ENCODE measurements at regions not wholly inside any gene's neighbourhood (a gene's known extent, or its start where the extent isn't known, plus 50 kb on each side); places are given as distances from the start of the nearest gene placed in this dataset.
A peak's percentile ranks its signal among the peaks of the same experiment; 100 is the strongest.

DNA sequence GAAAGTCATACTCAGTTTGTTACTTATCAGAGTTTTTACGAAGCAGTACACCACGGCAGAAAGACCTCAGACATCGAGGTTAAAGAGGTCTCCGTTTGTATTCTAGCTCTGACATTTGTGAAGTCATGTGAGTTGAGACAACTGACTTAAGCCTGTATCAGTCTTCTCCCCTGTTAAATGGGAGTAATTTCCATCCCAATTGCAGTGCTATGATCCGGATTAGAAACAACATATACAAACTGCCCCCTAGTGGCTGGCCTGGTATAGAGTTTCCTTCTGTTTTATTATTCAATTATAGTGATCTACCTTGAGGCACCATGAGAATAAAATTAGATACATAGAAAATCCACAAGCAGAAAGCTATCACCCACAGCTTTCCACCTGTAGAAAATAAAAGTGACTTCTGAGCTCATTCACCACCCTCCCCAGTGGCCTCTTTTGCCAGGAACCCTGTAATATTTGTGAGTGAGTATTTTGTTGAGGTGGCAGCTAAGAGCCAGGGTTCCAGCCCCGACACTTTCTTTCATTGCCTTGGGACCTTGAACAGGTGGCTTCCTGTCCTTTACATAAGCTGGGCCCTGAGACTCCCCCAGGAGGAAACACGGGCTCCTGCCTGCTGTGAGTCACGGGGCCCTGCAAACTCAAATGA, 607.2 kb upstream of the MGMT start:
- DNase-seq (ENCODE audit: low spot score), result peak; percentile 19

DNA sequence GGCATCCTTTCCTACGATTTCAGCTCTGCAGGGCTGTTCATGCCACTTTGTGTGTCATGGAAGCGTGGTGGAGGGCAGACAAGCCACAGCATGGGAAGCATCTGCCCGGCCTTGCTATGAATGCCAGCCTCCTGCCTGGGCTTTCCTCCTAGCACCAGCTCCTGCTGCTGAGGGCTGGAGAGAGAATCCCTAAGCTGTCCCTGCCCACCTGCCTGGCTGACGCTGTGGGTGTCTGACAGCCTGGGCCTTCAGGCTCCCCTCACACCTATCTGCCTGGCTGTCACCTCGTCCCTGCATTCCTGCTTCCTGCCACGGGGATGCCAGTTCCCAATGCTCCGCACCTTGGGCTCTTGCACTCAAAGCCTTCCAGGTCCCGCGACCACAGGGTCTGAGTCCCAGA, 606.5 kb upstream of the MGMT start:
- no peak for DNase-seq (ENCODE audit: low spot score)

DNA sequence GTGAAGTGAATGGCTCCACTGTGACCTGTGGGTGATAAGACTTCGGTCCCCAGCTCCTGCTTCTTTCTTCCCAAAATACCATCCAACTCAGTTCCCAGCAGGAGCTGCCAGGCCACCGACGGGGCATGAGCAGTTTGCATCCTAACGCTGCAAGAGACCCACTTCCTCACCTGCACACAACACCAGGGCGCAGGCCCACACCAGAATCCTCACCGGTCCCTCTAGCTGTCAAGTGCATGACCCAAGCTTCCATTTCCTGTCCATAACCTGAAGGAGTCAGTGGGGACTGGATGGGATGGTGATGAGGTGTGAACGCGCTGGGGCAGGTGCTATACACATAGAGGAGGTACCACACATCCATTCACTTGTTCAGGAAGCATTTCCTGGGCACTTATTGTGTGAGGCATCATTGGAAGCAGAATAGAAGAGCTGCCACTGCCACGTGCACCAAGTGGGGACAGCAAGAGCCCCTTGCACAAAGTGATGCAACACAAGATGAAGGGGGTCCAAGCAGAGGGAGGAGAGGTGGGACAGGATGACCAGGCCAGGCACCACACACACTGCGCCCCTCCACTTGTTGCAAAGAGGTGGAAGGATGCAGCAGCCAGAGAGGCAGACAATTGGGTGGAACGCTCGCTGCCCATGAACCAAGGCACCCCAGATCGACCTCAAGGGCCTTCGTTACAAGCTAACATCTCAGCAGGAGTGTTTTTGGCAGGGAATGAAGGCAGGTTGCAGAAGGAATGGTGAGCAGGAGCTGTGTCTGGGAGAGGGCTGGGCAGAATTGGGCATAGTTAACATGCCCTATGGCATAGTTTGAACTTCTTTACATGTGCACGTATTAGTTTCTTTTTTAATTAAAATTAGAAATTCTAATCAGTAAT, 605.8 kb upstream of the MGMT start:
- no peak for DNase-seq (ENCODE audit: low spot score)

DNA sequence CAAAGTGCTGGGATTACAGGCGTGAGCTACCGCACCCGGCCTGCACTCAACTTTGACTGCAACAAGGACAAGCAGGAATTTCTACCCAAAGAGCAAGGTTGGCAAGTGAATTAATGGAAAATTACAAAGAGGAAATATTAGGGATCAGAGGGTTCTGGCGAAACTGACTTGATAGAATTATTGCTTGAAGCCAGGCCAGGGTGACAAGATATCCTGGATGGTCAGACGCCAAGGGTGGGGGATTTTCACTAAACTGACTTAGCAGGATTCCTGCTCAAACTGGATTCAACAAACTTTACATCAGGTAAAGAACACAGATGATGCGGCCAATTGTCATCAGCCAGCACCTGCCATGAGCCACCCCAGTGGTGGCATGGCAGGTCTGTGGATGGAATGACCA, 603.6 kb upstream of the MGMT start:
- no peak for DNase-seq (ENCODE audit: low spot score)

DNA sequence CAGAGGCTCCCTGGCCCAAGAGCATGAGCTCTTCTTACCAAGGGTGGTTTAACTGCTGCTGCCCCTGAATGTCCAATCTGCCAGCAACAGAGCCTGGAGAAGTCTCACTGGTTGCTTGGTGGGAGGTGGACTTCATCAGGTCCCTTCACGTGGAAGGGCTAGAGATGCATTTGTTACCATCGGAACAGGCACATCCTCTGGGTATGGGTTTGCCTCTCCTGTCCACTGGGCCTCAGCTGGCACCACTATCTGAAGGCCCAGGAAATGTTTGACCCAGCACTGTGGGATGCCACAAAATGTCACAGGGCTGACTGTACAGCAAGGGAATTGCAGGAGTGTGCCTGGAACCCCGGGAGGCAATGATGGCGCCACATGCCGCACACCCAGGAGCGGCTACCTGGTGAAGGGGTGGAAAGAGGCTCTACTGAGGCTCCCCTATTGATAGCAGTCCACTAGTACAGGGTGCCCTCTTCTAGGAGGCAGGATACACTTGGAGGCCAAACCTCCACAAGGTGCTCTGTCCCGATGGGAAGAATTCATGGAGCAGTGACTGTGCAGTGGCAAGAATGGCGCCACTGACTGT, 603.1 kb upstream of the MGMT start:
- DNase-seq (ENCODE audit: low spot score), result no peak

DNA sequence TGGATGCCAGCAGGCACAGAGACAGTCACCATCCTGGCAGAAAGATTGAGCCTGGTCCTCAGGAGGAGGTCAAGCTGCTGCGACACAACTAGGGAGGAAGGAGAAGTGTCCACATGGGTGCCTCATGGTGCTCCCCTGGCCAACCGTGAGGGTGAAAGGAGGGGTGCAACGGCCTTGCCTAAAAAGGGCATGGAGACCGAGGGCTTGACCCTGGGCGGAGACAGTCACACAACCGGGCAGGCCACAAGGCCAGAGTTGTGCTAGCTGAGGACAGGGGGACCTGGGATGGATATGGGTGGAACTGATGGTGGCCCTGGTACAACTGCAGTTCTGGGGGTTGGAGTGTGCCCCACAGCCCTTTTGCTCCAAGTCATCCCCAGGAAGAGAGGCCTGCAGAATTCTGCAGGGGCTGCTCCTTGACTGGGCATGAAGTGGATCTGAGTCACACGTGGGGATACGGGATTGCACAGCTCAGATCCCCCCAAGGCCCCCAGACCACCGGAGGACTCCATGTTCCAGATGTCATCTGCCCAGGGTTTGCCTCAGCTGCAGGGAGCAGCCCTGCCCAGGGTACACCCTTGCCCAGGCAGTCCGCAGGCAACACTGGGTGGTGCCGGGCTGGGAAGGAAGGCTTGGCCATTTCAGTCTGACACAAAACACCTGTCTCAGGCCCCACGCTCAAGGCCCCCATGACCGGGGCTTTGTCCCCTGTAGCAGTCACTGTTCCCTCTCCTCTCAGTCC, 602.3 kb upstream of the MGMT start:
- DNase-seq (ENCODE audit: low spot score), result no peak

DNA sequence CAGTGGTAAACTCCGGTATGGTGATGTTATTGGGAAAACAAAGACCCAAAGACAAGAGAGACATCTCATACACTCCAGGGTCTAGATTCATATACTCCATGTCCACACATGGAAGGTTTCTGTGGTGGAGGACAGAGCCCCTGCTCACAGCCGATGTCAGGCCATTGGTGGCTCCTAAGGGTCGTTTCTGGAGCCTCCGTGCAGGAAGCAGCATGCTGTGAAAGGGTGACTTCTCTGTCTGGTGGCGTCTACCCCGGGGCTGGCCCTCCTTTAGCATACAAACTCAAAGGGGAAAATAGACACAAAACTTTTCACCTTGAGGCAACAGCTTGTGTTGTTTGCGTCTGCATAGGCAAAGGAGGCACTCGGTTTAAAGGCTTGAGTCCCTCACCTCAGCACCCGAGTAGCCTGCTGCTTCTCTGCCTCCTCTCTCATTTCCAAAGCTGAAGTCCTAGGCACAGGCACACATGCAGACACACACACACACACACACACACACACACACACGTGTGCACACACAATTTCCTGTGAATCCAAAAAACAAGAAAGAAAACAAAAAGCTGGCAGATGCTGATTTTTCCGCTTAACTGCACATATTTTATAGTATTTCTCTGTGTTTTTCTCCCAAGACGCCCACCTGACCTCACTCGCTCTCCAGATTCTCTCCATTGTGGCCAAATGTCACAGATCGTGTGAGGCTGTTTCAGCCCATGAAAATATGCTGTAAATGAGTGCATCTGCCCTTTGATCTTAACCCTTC, 601.4 kb upstream of the MGMT start:
- no peak for DNase-seq (ENCODE audit: low spot score)

DNA sequence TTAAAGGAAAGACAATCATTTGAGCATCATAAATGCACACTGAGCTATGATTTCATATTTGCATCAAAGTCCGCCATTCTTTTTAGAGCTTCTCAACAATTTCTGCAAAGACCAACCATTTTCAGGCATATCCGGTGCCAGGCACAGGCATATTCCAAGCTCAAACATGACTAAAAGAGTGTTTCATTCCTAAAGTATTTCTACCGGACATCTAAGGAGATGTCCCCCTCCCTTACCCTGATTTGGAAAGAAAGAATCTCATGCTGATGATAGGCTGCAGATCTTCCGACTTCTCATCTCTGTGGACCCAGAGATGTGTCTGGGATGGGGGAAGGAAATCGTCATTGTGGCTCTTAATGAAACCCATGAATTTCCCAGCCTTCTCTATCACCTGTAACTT, 600.5 kb upstream of the MGMT start:
- no peak for DNase-seq (ENCODE audit: low spot score)

DNA sequence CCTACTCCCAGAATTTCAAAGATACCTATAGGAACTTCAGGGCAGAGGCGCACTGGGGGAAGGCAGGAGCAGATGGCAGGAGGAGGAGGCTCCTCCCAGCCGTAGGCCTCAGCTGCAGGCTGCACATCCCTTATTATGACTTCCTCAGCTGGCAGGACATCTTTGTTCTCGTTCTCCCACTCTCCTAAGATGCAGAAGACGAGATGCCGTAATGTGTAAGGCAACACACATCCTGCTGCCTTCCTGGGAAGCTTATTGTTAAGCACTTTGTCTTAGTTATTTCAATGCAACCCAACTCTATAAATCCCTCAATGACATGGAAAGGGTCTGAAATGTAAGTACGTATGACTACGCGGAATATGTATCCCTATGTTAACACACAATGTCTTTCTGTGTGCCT, 599.8 kb upstream of the MGMT start:
- DNase-seq (ENCODE audit: low spot score), result no peak

DNA sequence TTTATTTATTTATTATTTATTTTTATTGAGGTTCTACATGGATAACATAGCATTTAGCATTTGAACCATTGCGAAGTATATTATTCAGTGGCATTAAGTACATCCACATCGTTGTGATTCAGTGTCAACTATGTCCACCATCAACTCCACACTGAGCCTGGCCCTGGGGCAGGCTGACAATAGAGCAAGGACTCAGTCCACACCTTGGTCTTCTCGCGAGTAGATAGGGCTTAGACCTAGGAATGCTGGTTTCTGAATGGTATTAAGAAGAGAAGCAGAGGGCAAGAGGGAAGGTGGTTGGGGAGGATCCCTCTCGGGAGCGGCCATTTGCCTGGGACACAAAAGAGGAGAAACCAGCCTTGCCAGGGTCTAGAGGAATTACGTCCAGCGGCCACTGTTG, 599.2 kb upstream of the MGMT start:
- no peak for DNase-seq (ENCODE audit: low spot score)

DNA sequence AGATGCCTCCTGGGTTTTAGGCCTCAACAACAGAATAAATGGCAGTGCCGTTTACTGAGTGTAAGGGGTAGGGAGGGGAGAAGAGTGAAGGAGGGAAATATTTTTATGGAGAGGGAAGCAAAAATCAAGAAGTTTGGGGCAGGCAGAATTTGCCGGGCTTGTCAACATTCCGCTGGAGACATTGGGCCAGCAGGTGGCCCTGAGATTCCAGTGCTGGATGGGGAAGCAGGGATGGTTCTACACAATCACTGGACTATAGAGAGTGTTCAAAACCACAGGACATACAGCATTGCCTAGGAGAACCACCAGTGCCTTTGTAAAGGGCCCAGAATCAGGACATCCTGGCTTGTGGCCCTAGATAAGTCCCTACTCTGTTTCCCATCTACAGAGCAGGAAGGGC, 598.6 kb upstream of the MGMT start:
- no peak for DNase-seq (ENCODE audit: low spot score)

DNA sequence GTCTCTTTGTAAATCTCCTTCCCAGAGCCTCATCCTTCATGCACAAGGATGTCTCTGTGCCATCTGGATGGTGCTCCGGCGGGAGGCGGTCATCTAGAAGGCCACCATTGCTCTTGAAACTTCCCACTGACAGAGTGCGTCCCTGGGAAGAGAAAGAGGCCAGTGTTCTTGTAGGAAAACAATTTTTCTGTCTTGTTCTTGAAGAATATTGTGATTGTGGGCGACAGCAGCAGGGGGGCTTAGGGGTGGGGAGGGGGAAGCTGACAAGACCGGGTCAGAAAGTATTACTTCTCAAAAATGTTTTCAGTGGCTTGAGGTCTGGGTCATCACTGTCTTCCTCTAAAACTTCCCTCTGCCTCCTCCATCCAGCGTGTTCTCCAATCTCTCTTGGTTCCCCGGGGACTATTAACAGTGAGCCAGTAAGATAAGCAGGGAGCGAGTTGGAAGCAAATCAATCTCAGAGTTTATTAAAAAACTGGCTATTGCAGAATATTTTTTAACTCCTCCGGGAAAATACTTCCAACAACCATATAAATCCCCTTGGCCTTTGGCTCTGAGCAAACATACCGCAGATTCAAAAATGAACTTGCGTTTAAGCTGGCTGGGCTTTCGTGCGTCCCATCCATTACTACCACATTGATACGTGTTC, 597.8 kb upstream of the MGMT start:
- no peak for DNase-seq (ENCODE audit: low spot score)

DNA sequence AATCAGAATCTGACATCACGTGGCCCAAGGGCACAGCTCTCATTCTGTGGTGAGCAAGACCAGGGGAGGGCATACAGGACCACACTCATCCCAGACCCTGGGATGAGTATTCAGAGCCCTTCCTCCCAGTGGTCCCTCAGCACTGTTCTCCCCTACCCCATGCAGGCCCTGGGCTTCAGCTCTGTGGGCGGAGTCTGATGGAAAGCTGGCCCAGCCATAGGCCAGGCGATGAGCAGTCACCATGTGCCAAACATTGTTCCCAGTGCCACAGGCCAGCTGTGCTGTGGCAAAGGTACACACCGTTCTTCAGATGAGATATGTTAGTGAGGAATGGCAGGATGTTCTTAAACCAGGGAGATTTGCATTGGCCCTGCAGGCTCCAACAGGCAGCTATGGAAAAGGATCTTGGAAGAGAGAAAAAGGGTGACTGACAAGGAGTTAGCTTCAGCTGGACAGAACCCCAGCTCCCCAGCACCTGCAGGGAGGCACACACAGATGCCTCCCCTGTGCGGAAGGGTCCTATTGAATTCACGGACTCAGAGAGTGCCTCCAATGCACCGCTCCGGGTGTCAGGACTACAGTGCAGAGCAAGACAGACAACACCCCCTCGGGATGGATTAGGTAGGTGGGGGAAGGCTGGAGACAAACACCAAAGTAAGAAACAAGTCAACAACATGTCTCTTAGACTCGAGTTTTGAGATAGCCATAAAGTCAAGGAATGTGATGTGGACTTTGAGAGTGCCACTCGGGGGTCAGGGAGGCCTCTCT, 596.0 kb upstream of the MGMT start:
- DNase-seq (ENCODE audit: low spot score), result no peak

DNA sequence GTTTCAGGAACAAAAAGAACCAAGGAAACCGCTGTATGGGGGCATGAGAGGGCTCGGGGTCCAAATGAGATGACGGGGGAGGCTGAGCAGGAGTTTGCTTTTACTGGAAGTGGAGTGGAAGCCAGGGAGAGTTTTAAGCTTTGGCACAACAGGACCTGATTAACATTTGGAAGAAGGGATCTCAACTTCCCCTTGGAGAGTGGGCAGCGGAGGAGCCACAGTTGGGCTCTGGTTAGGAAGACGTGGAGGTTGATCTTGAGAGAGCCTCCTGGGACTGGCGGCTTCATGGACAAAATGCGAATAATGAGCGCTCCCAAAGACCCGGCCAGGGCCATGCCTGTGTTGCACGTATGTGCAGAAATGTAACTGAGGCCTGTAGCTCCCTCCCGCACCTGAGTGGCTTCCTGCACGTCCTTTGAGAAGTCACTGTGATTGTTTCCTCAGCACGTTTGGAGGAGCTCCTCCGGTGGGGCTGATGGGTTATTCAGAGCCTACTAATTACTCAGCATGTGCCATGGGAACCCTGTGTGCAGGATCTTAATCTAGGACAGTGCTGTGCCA, 595.3 kb upstream of the MGMT start:
- DNase-seq (ENCODE audit: low spot score), result no peak

DNA sequence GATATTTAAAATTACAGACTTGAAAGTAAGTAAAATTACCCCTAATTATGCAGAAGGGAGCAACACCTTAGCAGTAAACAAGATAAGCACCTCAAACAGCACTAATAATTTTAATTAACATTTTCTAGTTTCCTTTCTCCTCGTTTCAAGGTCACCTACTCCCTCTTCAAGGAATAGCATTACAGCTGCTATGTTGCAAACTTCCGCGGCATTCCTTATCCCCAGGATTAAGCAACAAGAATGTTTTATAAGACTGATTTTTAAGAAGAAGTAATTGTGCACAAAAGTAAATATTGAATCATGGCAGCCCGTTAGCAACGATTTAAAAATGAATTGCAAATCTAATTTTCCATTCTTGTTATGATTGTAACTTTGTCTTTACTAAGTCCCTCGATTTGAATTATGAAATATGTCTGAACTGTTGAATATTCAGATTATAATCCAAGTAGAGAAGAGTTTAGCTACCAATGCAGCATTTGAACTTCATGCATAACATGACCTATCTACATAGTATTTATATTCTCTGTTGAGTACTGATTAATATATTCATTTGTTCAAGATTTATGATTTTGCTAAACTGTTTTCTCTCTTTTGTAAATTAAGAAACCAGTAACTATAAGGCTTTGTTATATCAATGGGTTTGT, 593.5 kb upstream of the MGMT start:
- no peak for DNase-seq (ENCODE audit: low spot score)

DNA sequence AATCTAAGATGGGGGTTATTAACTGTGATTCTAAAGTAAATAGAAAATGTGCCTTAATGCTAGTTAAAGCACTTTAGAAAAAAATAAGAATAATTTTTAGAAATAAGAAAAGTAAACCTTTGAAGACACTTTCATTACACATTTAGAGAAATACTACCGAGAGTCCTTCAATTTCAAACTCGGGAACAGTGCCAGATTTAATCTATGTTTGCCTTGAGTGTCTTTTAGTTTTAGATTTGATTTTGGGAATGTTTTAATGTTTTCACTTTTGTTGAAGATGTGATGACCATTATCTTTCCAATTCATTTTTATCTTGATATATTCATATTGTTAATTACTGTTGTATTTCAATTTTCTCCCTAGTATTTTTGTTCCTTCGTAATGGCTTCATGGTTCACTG, 592.7 kb upstream of the MGMT start:
- no peak for DNase-seq (ENCODE audit: low spot score)

DNA sequence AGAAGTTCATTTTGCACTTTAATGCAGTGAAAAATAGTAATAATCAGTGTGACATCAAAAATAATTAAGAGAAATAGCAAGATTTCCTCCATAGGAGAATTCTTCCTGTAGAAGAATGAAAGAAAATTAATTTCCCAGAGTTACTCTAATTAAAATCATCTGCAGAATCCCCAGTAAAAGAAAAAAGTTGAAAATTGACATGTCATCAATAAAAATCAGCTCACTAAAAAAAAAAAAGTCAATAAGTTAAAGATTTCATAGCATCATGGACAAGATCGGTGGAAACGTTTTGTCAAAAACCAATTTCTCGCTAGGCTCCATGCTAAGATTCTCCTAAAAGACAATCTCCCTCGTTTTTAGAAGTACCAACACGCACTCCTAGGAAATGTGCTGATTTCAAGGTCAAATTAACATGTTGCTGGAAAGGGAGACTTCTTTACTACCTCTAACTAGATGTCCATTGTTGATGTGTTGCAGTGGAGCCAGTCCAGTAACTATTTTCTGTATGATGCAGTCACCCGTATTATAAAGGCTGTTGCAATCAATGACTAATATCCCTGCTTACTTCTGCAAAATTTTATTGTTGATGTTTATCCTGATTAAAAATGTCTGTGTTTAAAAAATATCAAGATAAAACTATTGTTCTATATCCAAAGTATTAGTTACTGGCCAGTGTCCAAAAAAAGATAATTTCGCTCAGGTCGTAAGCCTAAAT, 591.9 kb upstream of the MGMT start:
- no peak for DNase-seq (ENCODE audit: low spot score)

DNA sequence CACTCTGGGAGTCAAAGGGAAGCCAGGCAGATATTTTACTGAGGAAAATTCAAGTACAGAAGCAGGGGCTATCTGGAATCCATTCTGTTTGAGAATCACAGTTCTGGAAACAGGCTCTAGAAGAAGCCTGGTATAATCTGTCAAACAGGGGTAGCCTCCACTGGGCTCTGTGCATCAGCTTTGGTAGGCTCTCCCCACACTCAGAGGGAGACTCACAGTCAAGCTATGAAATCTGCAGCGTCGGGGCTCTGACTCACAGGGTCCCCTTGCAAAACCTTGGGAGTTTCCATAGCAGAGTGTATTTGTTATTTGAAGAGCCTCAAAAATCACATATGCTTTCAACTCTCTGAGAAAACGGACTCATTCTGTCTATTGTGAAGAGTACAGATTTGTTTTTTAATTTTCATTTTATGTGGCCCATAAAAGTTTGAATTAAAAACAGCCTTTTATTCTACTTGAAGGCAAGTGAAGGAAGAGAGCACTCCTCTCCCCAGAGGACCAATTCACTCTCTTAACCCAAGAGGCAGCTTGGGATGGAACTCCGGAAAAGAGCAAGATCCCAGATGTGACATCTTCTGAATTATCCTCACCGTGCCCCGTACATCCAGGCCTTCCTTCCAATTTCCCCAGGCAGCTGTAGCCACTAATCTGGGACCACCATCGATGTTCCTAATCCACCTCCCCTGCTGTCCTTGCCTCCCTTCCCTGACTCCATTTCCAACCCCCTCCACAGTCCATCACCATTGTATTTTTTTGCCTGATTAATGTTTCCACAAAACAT, 590.9 kb upstream of the MGMT start:
- DNase-seq (ENCODE audit: low spot score), result no peak
